ENCODE measurements at regions not wholly inside any gene's neighbourhood (a gene's known extent, or its start where the extent isn't known, plus 50 kb on each side); places are given as distances from the start of the nearest gene placed in this dataset.
"Not testable (repeated sequence)": the region's sequence is repeated elsewhere in the genome, so short reads cannot be mapped to it uniquely, and the experiment has no call there.

DNA sequence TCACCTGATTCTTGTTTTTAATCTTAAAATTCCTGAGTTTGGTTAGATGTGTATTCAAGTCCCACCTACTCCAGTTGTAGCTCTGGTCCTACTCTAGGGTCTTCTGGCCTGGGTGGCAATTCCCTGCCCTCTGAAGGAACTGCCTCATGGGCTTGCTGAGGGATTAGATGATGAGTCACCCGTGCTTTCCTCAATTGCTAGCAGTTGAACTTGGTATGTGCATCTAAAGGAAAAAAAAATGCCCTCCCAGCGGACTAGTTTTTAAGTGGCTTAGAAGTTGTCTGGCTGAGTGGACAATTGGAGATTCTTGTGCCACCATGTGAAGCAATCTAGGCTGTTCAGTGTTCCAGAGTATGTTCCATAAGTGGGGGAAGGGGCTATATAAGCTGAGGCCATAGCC, 127.0 kb downstream of the CCNG2 start:
- Histone ChIP-seq H3K36me3 (ENCODE audit: low read length) (no peaks in the 10 kb centered on the region), H3K4me3 (ENCODE audit: insufficient read depth, low read length, poor library complexity, severe bottlenecking) (no peak overlapping the region), H4K20me1 (ENCODE audit: low read depth, low read length) (no peaks in the 10 kb centered on the region), H3K9me3 (ENCODE audit: insufficient read depth, low read length) (no peaks in the 10 kb centered on the region), H3K4me2 (ENCODE audit: low read depth, low read length, poor library complexity, severe bottlenecking) (no peak overlapping the region), H2AFZ (ENCODE audit: low read depth, low read length, severe bottlenecking) (no peak overlapping the region), H3K27me3 (ENCODE audit: low read length) (no peaks in the 10 kb centered on the region), H3F3A (ENCODE audit: insufficient read depth) (no peaks in the 10 kb centered on the region), H3K27ac (ENCODE audit: low read depth, low read length) (no peak overlapping the region), H3K9me2 (replicated peaks; ENCODE audit: insufficient read depth, low read length) (no peaks in the 10 kb centered on the region), H3K79me2 (ENCODE audit: insufficient read depth, low read length) (no peaks in the 10 kb centered on the region), H3K9ac (ENCODE audit: low read length) (no peak overlapping the region)
- TF ChIP-seq CTCF (IDR thresholded peaks at IDR 0.05; ENCODE audit: insufficient read depth, low read length, poor library complexity, severe bottlenecking) = no peak
- TF ChIP-seq EZH2phosphoT487 (conservative IDR thresholded peaks at IDR 0.05; ENCODE audit: low read length) = no peak

GRCh38 chr4:77286906-77287305, 129.9 kb downstream of the CCNG2 start:
- Histone ChIP-seq H3K27me3 (ENCODE audit: low read length) (no peaks in the 10 kb centered on the region), H3K9me3 (ENCODE audit: insufficient read depth, low read length) (no peaks in the 10 kb centered on the region), H3K4me3 (ENCODE audit: insufficient read depth, low read length, poor library complexity, severe bottlenecking) (no peak overlapping the region), H3F3A (ENCODE audit: insufficient read depth) (no peaks in the 10 kb centered on the region), H3K9ac (ENCODE audit: low read length) (no peak overlapping the region), H3K4me2 (ENCODE audit: low read depth, low read length, poor library complexity, severe bottlenecking) (no peak overlapping the region), H4K20me1 (ENCODE audit: low read depth, low read length) (no peaks in the 10 kb centered on the region), H3K79me2 (ENCODE audit: insufficient read depth, low read length) (no peaks in the 10 kb centered on the region), H3K36me3 (ENCODE audit: low read length) (no peaks in the 10 kb centered on the region), H2AFZ (ENCODE audit: low read depth, low read length, severe bottlenecking) (no peak overlapping the region), H3K27ac (ENCODE audit: low read depth, low read length) (no peak overlapping the region), H3K9me2 (replicated peaks; ENCODE audit: insufficient read depth, low read length) (no peaks in the 10 kb centered on the region)
- TF ChIP-seq CTCF (IDR thresholded peaks at IDR 0.05; ENCODE audit: insufficient read depth, low read length, poor library complexity, severe bottlenecking) = no peak
- TF ChIP-seq EZH2phosphoT487 (conservative IDR thresholded peaks at IDR 0.05; ENCODE audit: low read length) = no peak

DNA sequence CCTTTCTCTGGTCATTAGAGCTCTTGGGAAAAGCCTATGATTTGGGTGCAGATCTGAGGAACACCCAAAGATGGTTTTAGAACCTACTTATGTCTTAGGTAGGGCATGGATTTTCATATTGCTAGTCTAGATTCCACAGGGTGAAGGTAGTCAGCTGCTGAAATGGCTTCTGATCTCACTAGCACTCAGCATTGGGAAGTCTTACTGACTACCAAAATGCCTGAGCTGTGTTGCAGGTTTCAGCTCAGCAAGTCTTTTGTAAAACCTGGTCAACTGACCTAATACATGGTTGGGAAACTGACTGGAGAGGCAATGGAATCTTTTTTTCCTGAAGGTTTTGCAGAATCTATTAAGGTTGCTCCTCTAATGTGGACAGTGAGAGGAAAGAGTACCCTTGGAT, 136.4 kb downstream of the CCNG2 start:
- no peak for TF ChIP-seq CTCF (IDR thresholded peaks at IDR 0.05; ENCODE audit: insufficient read depth, low read length, poor library complexity, severe bottlenecking)
- TF ChIP-seq EZH2phosphoT487 (conservative IDR thresholded peaks at IDR 0.05; ENCODE audit: low read length) = no peak

DNA sequence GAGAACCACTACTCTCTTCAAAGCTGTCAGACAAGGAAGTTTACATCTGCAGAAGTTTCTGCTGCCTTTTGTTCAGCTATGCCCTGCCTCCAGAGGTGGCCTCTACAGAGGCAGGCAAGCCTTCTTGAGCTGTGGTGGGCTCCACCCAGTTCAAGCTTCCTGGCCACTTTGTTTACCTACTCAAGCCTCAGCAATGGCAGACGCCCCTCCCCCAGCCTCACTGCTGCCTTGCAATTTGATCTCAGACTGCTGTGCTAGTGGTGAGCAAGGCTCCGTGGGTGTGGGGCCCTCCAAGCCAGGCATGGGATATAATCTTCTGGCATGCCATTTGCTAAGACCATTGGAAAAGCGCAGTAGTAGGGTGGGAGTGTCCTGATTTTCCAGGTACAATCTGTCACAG, 144.0 kb downstream of the CCNG2 start:
- H4K20me1 ChIP-seq (ENCODE audit: low read depth, low read length); H3F3A ChIP-seq (ENCODE audit: insufficient read depth); H3K27me3 ChIP-seq (ENCODE audit: low read length); H3K9me2 ChIP-seq (replicated peaks; ENCODE audit: insufficient read depth, low read length); H2AFZ ChIP-seq (ENCODE audit: low read depth, low read length, severe bottlenecking); H3K79me2 ChIP-seq (ENCODE audit: insufficient read depth, low read length); H3K9me3 ChIP-seq (ENCODE audit: insufficient read depth, low read length); H3K4me3 ChIP-seq (ENCODE audit: insufficient read depth, low read length, poor library complexity, severe bottlenecking); H3K4me2 ChIP-seq (ENCODE audit: low read depth, low read length, poor library complexity, severe bottlenecking); H3K27ac ChIP-seq (ENCODE audit: low read depth, low read length); H3K9ac ChIP-seq (ENCODE audit: low read length); H3K36me3 ChIP-seq (ENCODE audit: low read length): not testable (repeated sequence)

More for the DNA sequence above, 136.4 kb downstream of the CCNG2 start:
- Histone ChIP-seq H3K4me3 (ENCODE audit: insufficient read depth, low read length, poor library complexity, severe bottlenecking) (no peak overlapping the region), H3K4me2 (ENCODE audit: low read depth, low read length, poor library complexity, severe bottlenecking) (no peak overlapping the region), H3K27me3 (ENCODE audit: low read length) (no peaks in the 10 kb centered on the region), H3K79me2 (ENCODE audit: insufficient read depth, low read length) (no peaks in the 10 kb centered on the region), H3K9me2 (replicated peaks; ENCODE audit: insufficient read depth, low read length) (no peaks in the 10 kb centered on the region), H2AFZ (ENCODE audit: low read depth, low read length, severe bottlenecking) (no peak overlapping the region), H3K27ac (ENCODE audit: low read depth, low read length) (no peak overlapping the region), H3K9me3 (ENCODE audit: insufficient read depth, low read length) (no peaks in the 10 kb centered on the region), H3F3A (ENCODE audit: insufficient read depth) (no peaks in the 10 kb centered on the region), H4K20me1 (ENCODE audit: low read depth, low read length) (no peaks in the 10 kb centered on the region), H3K36me3 (ENCODE audit: low read length) (no peaks in the 10 kb centered on the region), H3K9ac (ENCODE audit: low read length) (no peak overlapping the region)
